ENCODE measurements at regions not wholly inside any gene's neighbourhood (a gene's known extent, or its start where the extent isn't known, plus 50 kb on each side); places are given as distances from the start of the nearest gene placed in this dataset.

GRCh38 chr11:127644366-127644765 is 643.8 kb upstream of the KIRREL3 start:
- TF ChIP-seq CTCF (IDR thresholded peaks at IDR 0.05) = no peak
- TF ChIP-seq ZNF138 (CRISPR knock-in tag; conservative IDR thresholded peaks at IDR 0.05) = no peak
- TF ChIP-seq ZNF121 (CRISPR knock-in tag; IDR thresholded peaks at IDR 0.05) = no peak
- no peak for TF ChIP-seq MAX (CRISPR knock-in tag; IDR thresholded peaks at IDR 0.05)
- no peak for TF ChIP-seq FOXK1 (CRISPR knock-in tag; IDR thresholded peaks at IDR 0.05)
- TF ChIP-seq JUN (CRISPR knock-in tag; IDR thresholded peaks at IDR 0.05) = no peak
- TF ChIP-seq KAT7 (CRISPR knock-in tag; IDR thresholded peaks at IDR 0.05; ENCODE audit: borderline replicate concordance) = no peak
- no peak for TF ChIP-seq ATF1 (CRISPR knock-in tag; IDR thresholded peaks at IDR 0.05)
- TF ChIP-seq RELA (CRISPR knock-in tag; IDR thresholded peaks at IDR 0.05; ENCODE audit: borderline replicate concordance) = no peak
- TF ChIP-seq NR2C2 (CRISPR knock-in tag; IDR thresholded peaks at IDR 0.05) = no peak
- TF ChIP-seq ATF3 (CRISPR knock-in tag; conservative IDR thresholded peaks at IDR 0.05) = no peak
- no peak for TF ChIP-seq ELF4 (CRISPR knock-in tag; IDR thresholded peaks at IDR 0.05; ENCODE audit: low read depth)
- no peak for TF ChIP-seq ATF2 (CRISPR knock-in tag; IDR thresholded peaks at IDR 0.05; ENCODE audit: borderline replicate concordance, low read depth)

Measured in WTC11 (cell line).